ENCODE measurements at regions not wholly inside any gene's neighbourhood (a gene's known extent, or its start where the extent isn't known, plus 50 kb on each side); places are given as distances from the start of the nearest gene placed in this dataset.

DNA sequence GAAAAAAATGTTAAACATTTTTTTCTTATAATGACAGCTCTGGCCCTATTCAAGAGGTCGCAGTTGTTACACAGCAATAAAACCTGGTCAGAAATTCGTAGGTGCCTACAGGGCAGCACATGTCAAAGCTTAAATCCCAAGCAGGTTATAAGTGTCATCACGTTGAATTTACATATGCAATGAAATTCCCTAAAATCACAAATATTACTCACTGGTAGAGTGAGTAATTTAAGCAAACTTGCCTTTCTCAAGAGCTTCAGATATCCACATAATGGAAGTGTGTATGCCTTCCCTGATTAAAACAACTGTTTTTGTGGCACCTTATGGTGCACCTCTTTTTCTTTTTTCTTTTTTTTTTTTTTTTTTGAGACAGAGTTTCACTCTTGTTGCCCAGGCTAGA is 90.7 kb upstream of the FNDC3B start:
- TF ChIP-seq POLR2AphosphoS5 (IDR thresholded peaks at IDR 0.05; ENCODE audit: low read depth) (no peak), EZH2phosphoT487 (IDR thresholded peaks at IDR 0.05; ENCODE audit: unreplicated experiment) (no peak), STAT1 (IDR thresholded peaks at IDR 0.05; ENCODE audit: unreplicated experiment) (no peak), ZNF331 (CRISPR knock-in tag; IDR thresholded peaks at IDR 0.05; ENCODE audit: low read depth) (no peak)
- TF ChIP-seq, protein P1, sequence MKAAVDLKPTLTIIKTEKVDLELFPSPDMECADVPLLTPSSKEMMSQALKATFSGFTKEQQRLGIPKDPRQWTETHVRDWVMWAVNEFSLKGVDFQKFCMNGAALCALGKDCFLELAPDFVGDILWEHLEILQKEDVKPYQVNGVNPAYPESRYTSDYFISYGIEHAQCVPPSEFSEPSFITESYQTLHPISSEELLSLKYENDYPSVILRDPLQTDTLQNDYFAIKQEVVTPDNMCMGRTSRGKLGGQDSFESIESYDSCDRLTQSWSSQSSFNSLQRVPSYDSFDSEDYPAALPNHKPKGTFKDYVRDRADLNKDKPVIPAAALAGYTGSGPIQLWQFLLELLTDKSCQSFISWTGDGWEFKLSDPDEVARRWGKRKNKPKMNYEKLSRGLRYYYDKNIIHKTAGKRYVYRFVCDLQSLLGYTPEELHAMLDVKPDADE (IDR thresholded peaks at IDR 0.05): no peak
- no peak overlapping the region for H3K27ac Mint-ChIP-seq
- Histone ChIP-seq H4K20me1 (replicated peaks; ENCODE audit: insufficient read depth) (no peaks in the 10 kb centered on the region), H3F3A (replicated peaks; ENCODE audit: low read depth) (no peaks in the 10 kb centered on the region), H3K36me3 (ENCODE audit: insufficient read depth) (no peaks in the 10 kb centered on the region), H3K79me2 (replicated peaks; ENCODE audit: insufficient read depth) (no peaks in the 10 kb centered on the region), H3K9me2 (ENCODE audit: insufficient read depth) (no peaks in the 10 kb centered on the region), H3K4me1 (ENCODE audit: insufficient read depth) (peaks cover 16% of the 10 kb centered on the region), H2AFZ (no peak overlapping the region), H3K4me3 (no peak overlapping the region), H3K4me2 (no peak overlapping the region), H3K27me3 (ENCODE audit: insufficient read depth) (no peaks in the 10 kb centered on the region), H3K27ac (ENCODE audit: low read depth) (no peak overlapping the region)
- H3K36me3 Mint-ChIP-seq (ENCODE audit: low read depth): no peaks in the 10 kb centered on the region
- DNase-seq (ENCODE audit: low spot score): no peak
- peaks cover 6% of the 10 kb centered on the region for H3K27me3 Mint-ChIP-seq (ENCODE audit: insufficient read depth, low read depth, poor library complexity)
- peaks cover 18% of the 10 kb centered on the region; the same call in 2 of the 3 replicates for H3K4me1 Mint-ChIP-seq
- no peaks in the 10 kb centered on the region for H3K9me3 Mint-ChIP-seq
- no peak overlapping the region for H3K4me3 Mint-ChIP-seq
- no peak for ATAC-seq

- Histone ChIP-seq H2AFZ (no peak overlapping the region), H3K27me3 (ENCODE audit: insufficient read depth) (no peaks in the 10 kb centered on the region), H3K9me2 (ENCODE audit: insufficient read depth) (no peaks in the 10 kb centered on the region), H3K27ac (ENCODE audit: low read depth) (no peak overlapping the region), H3K79me2 (replicated peaks; ENCODE audit: insufficient read depth) (no peaks in the 10 kb centered on the region), H4K20me1 (replicated peaks; ENCODE audit: insufficient read depth) (no peaks in the 10 kb centered on the region), H3F3A (replicated peaks; ENCODE audit: low read depth) (no peaks in the 10 kb centered on the region), H3K36me3 (ENCODE audit: insufficient read depth) (no peaks in the 10 kb centered on the region), H3K4me1 (ENCODE audit: insufficient read depth) (peaks cover 16% of the 10 kb centered on the region), H3K4me2 (no peak overlapping the region), H3K4me3 (no peak overlapping the region)
- Mint-ChIP-seq H3K36me3 (ENCODE audit: low read depth) (no peaks in the 10 kb centered on the region), H3K27me3 (ENCODE audit: insufficient read depth, low read depth, poor library complexity) (peaks cover 6% of the 10 kb centered on the region), H3K4me1 (peaks cover 15% of the 10 kb centered on the region; the same call in 2 of the 3 replicates), H3K4me3 (no peak overlapping the region), H3K9me3 (no peaks in the 10 kb centered on the region), H3K27ac (no peak overlapping the region)
- ATAC-seq: no peak
- no peak for DNase-seq (ENCODE audit: low spot score)
- no peak for TF ChIP-seq ZNF462 (CRISPR knock-in tag; IDR thresholded peaks at IDR 0.05)
- no peak for TF ChIP-seq CTCF (conservative IDR thresholded peaks at IDR 0.05; ENCODE audit: low read depth in 2 of 2)
- no peak for TF ChIP-seq ZNF331 (CRISPR knock-in tag; IDR thresholded peaks at IDR 0.05; ENCODE audit: low read depth)
- no peak for TF ChIP-seq POLR2AphosphoS5 (IDR thresholded peaks at IDR 0.05; ENCODE audit: low read depth)
- no peak for TF ChIP-seq EZH2 (IDR thresholded peaks at IDR 0.05; ENCODE audit: low read depth, unreplicated experiment)
- TF ChIP-seq, protein P2, sequence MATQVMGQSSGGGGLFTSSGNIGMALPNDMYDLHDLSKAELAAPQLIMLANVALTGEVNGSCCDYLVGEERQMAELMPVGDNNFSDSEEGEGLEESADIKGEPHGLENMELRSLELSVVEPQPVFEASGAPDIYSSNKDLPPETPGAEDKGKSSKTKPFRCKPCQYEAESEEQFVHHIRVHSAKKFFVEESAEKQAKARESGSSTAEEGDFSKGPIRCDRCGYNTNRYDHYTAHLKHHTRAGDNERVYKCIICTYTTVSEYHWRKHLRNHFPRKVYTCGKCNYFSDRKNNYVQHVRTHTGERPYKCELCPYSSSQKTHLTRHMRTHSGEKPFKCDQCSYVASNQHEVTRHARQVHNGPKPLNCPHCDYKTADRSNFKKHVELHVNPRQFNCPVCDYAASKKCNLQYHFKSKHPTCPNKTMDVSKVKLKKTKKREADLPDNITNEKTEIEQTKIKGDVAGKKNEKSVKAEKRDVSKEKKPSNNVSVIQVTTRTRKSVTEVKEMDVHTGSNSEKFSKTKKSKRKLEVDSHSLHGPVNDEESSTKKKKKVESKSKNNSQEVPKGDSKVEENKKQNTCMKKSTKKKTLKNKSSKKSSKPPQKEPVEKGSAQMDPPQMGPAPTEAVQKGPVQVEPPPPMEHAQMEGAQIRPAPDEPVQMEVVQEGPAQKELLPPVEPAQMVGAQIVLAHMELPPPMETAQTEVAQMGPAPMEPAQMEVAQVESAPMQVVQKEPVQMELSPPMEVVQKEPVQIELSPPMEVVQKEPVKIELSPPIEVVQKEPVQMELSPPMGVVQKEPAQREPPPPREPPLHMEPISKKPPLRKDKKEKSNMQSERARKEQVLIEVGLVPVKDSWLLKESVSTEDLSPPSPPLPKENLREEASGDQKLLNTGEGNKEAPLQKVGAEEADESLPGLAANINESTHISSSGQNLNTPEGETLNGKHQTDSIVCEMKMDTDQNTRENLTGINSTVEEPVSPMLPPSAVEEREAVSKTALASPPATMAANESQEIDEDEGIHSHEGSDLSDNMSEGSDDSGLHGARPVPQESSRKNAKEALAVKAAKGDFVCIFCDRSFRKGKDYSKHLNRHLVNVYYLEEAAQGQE (IDR thresholded peaks at IDR 0.05; ENCODE audit: unreplicated experiment): no peak
- no peak for TF ChIP-seq STAT1 (IDR thresholded peaks at IDR 0.05; ENCODE audit: unreplicated experiment)
These were observed 89.8 kb upstream of the FNDC3B start for GRCh38 chr3:171949554-171949953.

Data from GM23338 (cell line).